Esophagus muscularis mucosa (tissue), 4 donors: ENCODE measurements at regions not wholly inside any gene's neighbourhood (a gene's known extent, or its start where the extent isn't known, plus 50 kb on each side); places are given as distances from the start of the nearest gene placed in this dataset.

Experiments used
- CTCF ChIP-seq, 3 experiments: fragments of 200-600 bp in 2 of 3; fragments of 450-650 bp in 1 of 3; sonication (generic) in 2 of 3; IDR thresholded peaks; one replicate each; pipeline ENCODE4 v1.5.1; 2017 to 2019; ENCODE audit warnings: antibody characterized with exemption in 3 of 3, mild to moderate bottlenecking in 2 of 3, moderate library complexity in 1 of 3
- EP300 ChIP-seq: sonication (generic); formaldehyde crosslinking; IDR thresholded peaks from one replicate; pipeline ENCODE4 v1.6.1; 2017; ENCODE audit warnings: antibody characterized with exemption
- POLR2A ChIP-seq: fragments of 450-650 bp; IDR thresholded peaks from one replicate; pipeline ENCODE4 v1.6.1; 2017; ENCODE audit warnings: antibody characterized with exemption, moderate library complexity, mild to moderate bottlenecking, low read depth

GRCh38 chr7:41862261-41862660 lies 159.4 kb upstream of the INHBA start:
- TF ChIP-seq CTCF (IDR thresholded peaks at IDR 0.05) (no peak), POLR2A (no peak), EP300 (no peak)
